ENCODE measurements at regions not wholly inside any gene's neighbourhood (a gene's known extent, or its start where the extent isn't known, plus 50 kb on each side); places are given as distances from the start of the nearest gene placed in this dataset.

DNA sequence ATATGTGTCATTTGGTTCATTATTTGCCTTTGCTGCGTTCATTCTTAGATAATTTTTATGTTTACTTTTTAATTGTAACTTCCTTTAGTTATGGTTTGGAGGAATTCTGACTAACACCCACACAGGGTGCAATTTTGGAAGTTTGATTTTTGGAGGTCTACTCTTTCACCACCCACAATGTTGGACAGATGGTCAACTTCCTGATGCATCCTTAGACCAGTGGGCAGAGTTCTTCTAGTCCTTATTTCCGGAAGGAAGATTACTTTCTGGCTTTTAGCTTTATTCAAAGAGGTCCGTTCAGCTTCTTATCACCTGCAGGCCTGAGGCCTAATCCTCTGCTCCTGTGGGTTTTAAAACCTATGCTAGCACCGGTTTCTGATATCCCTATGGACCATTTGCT, 126.7 kb downstream of the MTX3 start:
- Histone ChIP-seq H3K36me3 (ENCODE audit: control insufficient read depth in 3 of 3, insufficient read depth in 2 of 3, low read depth in 1 of 3, low read length in 3 of 3) (no peaks in the 10 kb centered on the region), H3K9me3 (ENCODE audit: control insufficient read depth in 2 of 2, insufficient read depth in 1 of 2, low read depth in 1 of 2, low read length in 1 of 2) (peaks cover 0 to 3% of the 10 kb centered on the region in 2 donors), H3K4me1 (ENCODE audit: control insufficient read depth in 3 of 3, insufficient read depth in 2 of 3, low read depth in 1 of 3, low read length in 2 of 3) (no peaks in the 10 kb centered on the region), H3K27me3 (ENCODE audit: control insufficient read depth in 3 of 3, insufficient read depth in 3 of 3, low read length in 3 of 3) (peaks cover 0 to 3% (median 0%) of the 10 kb centered on the region in 3 donors), H3K27ac (ENCODE audit: low read depth in 1 of 3, low read length in 2 of 3) (no peak overlapping the region), H3K4me3 (ENCODE audit: low read depth in 1 of 3, low read length in 3 of 3) (no peak overlapping the region)
- DNase-seq (no peak), FAIRE-seq (no peak)
- WGBS, 3 donors = 30 to 47% (median 44%) methylated on average over 4 of the region's 4 CpGs

DNA sequence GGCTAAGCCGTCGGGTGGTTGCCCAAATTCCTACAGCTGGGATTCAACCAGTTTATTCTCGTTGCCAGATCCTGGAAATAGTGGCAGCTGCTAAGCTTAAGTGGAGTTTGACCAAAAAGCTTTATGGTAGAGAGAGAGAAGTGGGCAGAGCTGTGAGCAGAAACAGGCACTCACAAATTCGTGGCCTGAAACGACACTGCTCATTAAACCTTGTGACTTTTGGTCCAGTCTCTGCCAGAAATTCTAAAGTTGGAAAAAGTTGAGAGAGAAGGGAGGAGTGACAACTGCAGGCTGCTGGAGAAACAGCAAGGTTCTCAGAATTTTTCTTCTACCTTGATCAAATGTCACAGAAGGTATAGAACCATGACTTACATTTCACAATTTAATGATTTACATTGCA, 131.5 kb downstream of the MTX3 start:
- H3K36me3 ChIP-seq (ENCODE audit: control insufficient read depth in 3 of 3, insufficient read depth in 2 of 3, low read depth in 1 of 3, low read length in 3 of 3) = no peaks in the 10 kb centered on the region
- DNase-seq = no peak
- WGBS, 3 donors = 32 to 53% (median 45%) methylated on average over 5 of the region's 5 CpGs
- H3K27ac ChIP-seq (ENCODE audit: low read depth in 1 of 3, low read length in 2 of 3) = no peak overlapping the region
- FAIRE-seq = no peak
- H3K9me3 ChIP-seq (ENCODE audit: control insufficient read depth in 2 of 2, insufficient read depth in 1 of 2, low read depth in 1 of 2, low read length in 1 of 2) = no peaks in the 10 kb centered on the region
- peaks cover 0 to 12% (median 0%) of the 10 kb centered on the region in 3 donors for H3K27me3 ChIP-seq (ENCODE audit: control insufficient read depth in 3 of 3, insufficient read depth in 3 of 3, low read length in 3 of 3)
- no peak overlapping the region for H3K4me3 ChIP-seq (ENCODE audit: low read depth in 1 of 3, low read length in 3 of 3)
- H3K4me1 ChIP-seq (ENCODE audit: control insufficient read depth in 3 of 3, insufficient read depth in 2 of 3, low read depth in 1 of 3, low read length in 2 of 3) = no peaks in the 10 kb centered on the region

- Histone ChIP-seq H3K27me3 (ENCODE audit: control insufficient read depth in 3 of 3, insufficient read depth in 3 of 3, low read length in 3 of 3) (peaks cover 0 to 19% (median 0%) of the 10 kb centered on the region in 3 donors), H3K4me1 (ENCODE audit: control insufficient read depth in 3 of 3, insufficient read depth in 2 of 3, low read depth in 1 of 3, low read length in 2 of 3) (no peaks in the 10 kb centered on the region), H3K9me3 (ENCODE audit: control insufficient read depth in 2 of 2, insufficient read depth in 1 of 2, low read depth in 1 of 2, low read length in 1 of 2) (no peaks in the 10 kb centered on the region), H3K27ac (ENCODE audit: low read depth in 1 of 3, low read length in 2 of 3) (no peak overlapping the region), H3K4me3 (ENCODE audit: low read depth in 1 of 3, low read length in 3 of 3) (no peak overlapping the region), H3K36me3 (ENCODE audit: control insufficient read depth in 3 of 3, insufficient read depth in 2 of 3, low read depth in 1 of 3, low read length in 3 of 3) (no peaks in the 10 kb centered on the region)
- DNase-seq (no peak), FAIRE-seq (no peak)
- 77 to 93% (median 91%) methylated on average over 2 of the region's 2 CpGs for WGBS, 3 donors
Observed at GRCh38 chr5:79858410-79858723, 132.7 kb downstream of the MTX3 start.

- no peak overlapping the region for H3K4me3 ChIP-seq (ENCODE audit: low read depth in 1 of 3, low read length in 3 of 3)
- DNase-seq = peak; percentile 59 to 71
- H3K27me3 ChIP-seq (ENCODE audit: control insufficient read depth in 3 of 3, insufficient read depth in 3 of 3, low read length in 3 of 3) = peaks cover 0 to 19% (median 0%) of the 10 kb centered on the region in 3 donors
- no peak overlapping the region for H3K27ac ChIP-seq (ENCODE audit: low read depth in 1 of 3, low read length in 2 of 3)
- no peaks in the 10 kb centered on the region for H3K4me1 ChIP-seq (ENCODE audit: control insufficient read depth in 3 of 3, insufficient read depth in 2 of 3, low read depth in 1 of 3, low read length in 2 of 3)
- H3K36me3 ChIP-seq (ENCODE audit: control insufficient read depth in 3 of 3, insufficient read depth in 2 of 3, low read depth in 1 of 3, low read length in 3 of 3) = no peaks in the 10 kb centered on the region
- no peaks in the 10 kb centered on the region for H3K9me3 ChIP-seq (ENCODE audit: control insufficient read depth in 2 of 2, insufficient read depth in 1 of 2, low read depth in 1 of 2, low read length in 1 of 2)
- FAIRE-seq = no peak
- 39 to 50% (median 47%) methylated on average over 9 of the region's 9 CpGs for WGBS, 3 donors
Observed at GRCh38 chr5:79857714-79858409, 133.2 kb downstream of the MTX3 start.

DNA sequence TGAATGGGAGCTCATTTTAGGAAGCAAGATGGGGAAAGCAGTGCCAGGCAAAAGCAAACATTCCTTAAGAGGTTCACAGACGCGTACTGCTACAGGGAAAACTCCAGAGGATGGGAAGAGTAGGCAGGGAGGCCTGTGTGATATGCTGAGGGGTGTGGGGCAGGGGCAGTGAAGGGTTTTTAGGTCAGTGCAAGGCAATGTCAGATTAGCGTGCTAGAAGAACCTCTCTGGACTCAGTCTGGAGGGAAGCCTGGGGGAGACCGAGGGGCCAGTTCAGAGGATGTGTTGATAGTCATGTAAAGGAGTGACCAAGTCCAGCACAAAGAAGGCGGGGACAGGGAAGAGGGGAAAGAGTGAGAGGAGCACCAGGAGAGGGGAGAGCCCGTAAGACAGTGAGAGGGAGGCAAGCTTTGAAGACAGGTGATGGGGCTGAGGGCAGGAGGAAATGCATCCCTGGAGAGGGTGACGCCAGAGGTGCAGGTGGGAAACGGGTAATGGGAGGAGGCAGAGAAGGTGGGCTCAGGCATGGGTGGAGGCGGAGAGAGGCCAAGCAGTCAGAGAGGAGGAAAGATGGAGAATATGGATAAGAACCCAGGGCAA, 134.5 kb downstream of the MTX3 start:
- no peak overlapping the region for H3K4me3 ChIP-seq (ENCODE audit: low read depth in 1 of 3, low read length in 3 of 3)
- no peak overlapping the region for H3K27ac ChIP-seq (ENCODE audit: low read depth in 1 of 3, low read length in 2 of 3)
- DNase-seq = no peak
- H3K36me3 ChIP-seq (ENCODE audit: control insufficient read depth in 3 of 3, insufficient read depth in 2 of 3, low read depth in 1 of 3, low read length in 3 of 3) = no peaks in the 10 kb centered on the region
- FAIRE-seq = no peak
- 81 to 84% (median 83%) methylated on average over 9 of the region's 9 CpGs for WGBS, 3 donors
- H3K27me3 ChIP-seq (ENCODE audit: control insufficient read depth in 3 of 3, insufficient read depth in 3 of 3, low read length in 3 of 3) = peaks cover 0 to 19% (median 0%) of the 10 kb centered on the region in 3 donors
- no peaks in the 10 kb centered on the region for H3K9me3 ChIP-seq (ENCODE audit: control insufficient read depth in 2 of 2, insufficient read depth in 1 of 2, low read depth in 1 of 2, low read length in 1 of 2)
- no peaks in the 10 kb centered on the region for H3K4me1 ChIP-seq (ENCODE audit: control insufficient read depth in 3 of 3, insufficient read depth in 2 of 3, low read depth in 1 of 3, low read length in 2 of 3)

GRCh38 chr5:79853676-79854418, 137.2 kb downstream of the MTX3 start:
- FAIRE-seq = no peak
- WGBS, 3 donors = 66 to 82% (median 66%) methylated on average over 8 of the region's 8 CpGs
- no peak for DNase-seq
- Histone ChIP-seq H3K27ac (ENCODE audit: low read depth in 1 of 3, low read length in 2 of 3) (no peak overlapping the region), H3K27me3 (ENCODE audit: control insufficient read depth in 3 of 3, insufficient read depth in 3 of 3, low read length in 3 of 3) (peaks cover 0 to 14% (median 0%) of the 10 kb centered on the region in 3 donors), H3K4me1 (ENCODE audit: control insufficient read depth in 3 of 3, insufficient read depth in 2 of 3, low read depth in 1 of 3, low read length in 2 of 3) (no peaks in the 10 kb centered on the region), H3K9me3 (ENCODE audit: control insufficient read depth in 2 of 2, insufficient read depth in 1 of 2, low read depth in 1 of 2, low read length in 1 of 2) (no peaks in the 10 kb centered on the region), H3K36me3 (ENCODE audit: control insufficient read depth in 3 of 3, insufficient read depth in 2 of 3, low read depth in 1 of 3, low read length in 3 of 3) (no peaks in the 10 kb centered on the region), H3K4me3 (ENCODE audit: low read depth in 1 of 3, low read length in 3 of 3) (no peak overlapping the region)

DNA sequence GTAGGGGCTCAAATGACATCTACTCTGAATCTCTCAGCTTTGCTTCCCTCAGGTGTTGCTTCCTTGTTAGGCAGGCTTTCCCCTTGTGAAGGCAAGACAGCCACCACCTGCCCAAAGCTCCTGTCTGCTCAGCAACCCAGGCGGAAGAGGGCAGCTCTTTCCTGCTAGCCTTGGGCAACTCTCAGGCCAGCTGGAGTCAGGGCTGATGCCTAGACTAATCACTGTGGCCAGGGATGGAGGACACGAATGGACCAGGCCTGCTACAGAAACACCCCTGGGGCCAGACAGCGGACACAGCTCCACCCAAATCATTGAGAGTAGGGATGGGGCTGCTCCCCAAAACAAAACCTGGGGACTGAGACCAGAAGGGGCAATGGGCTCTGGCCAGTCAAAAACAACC, 138.0 kb downstream of the MTX3 start:
- peaks cover 0 to 14% (median 0%) of the 10 kb centered on the region in 3 donors for H3K27me3 ChIP-seq (ENCODE audit: control insufficient read depth in 3 of 3, insufficient read depth in 3 of 3, low read length in 3 of 3)
- DNase-seq = no peak
- no peaks in the 10 kb centered on the region for H3K4me1 ChIP-seq (ENCODE audit: control insufficient read depth in 3 of 3, insufficient read depth in 2 of 3, low read depth in 1 of 3, low read length in 2 of 3)
- WGBS, 3 donors = 81 to 93% (median 91%) methylated on average over 3 of the region's 3 CpGs
- FAIRE-seq = no peak
- H3K27ac ChIP-seq (ENCODE audit: low read depth in 1 of 3, low read length in 2 of 3) = no peak overlapping the region
- no peaks in the 10 kb centered on the region for H3K36me3 ChIP-seq (ENCODE audit: control insufficient read depth in 3 of 3, insufficient read depth in 2 of 3, low read depth in 1 of 3, low read length in 3 of 3)
- H3K9me3 ChIP-seq (ENCODE audit: control insufficient read depth in 2 of 2, insufficient read depth in 1 of 2, low read depth in 1 of 2, low read length in 1 of 2) = no peaks in the 10 kb centered on the region
- H3K4me3 ChIP-seq (ENCODE audit: low read depth in 1 of 3, low read length in 3 of 3) = no peak overlapping the region

DNA sequence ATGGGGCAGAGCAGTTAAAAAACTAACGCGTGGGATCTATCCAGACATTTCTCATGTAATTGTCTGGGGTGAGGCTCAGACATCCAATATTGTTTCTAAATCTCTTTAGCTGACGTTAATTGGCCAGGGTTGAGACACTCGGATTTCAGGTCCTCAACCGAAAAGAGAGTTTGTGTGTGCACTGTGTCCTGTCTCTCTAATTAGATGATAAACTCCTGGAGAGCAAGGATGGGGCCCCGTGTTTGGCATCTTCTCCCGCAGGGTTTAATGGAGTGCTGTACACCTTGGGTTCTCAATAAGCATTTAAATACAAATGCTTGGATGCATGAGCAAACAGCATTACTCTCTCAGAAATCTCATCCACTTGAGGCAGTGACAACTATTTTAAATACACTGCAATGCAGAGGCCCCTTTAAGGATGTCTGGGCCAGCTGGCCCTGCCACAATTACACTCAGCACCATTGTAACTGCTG, 139.6 kb downstream of the MTX3 start:
- no peaks in the 10 kb centered on the region for H3K9me3 ChIP-seq (ENCODE audit: control insufficient read depth in 2 of 2, insufficient read depth in 1 of 2, low read depth in 1 of 2, low read length in 1 of 2)
- H3K27me3 ChIP-seq (ENCODE audit: control insufficient read depth in 3 of 3, insufficient read depth in 3 of 3, low read length in 3 of 3) = peaks cover 0 to 14% (median 0%) of the 10 kb centered on the region in 3 donors
- DNase-seq = no peak
- H3K4me1 ChIP-seq (ENCODE audit: control insufficient read depth in 3 of 3, insufficient read depth in 2 of 3, low read depth in 1 of 3, low read length in 2 of 3) = no peaks in the 10 kb centered on the region
- H3K36me3 ChIP-seq (ENCODE audit: control insufficient read depth in 3 of 3, insufficient read depth in 2 of 3, low read depth in 1 of 3, low read length in 3 of 3) = no peaks in the 10 kb centered on the region
- H3K27ac ChIP-seq (ENCODE audit: low read depth in 1 of 3, low read length in 2 of 3) = no peak overlapping the region
- WGBS, 3 donors = 72 to 80% (median 79%) methylated on average over 7 of the region's 7 CpGs
- FAIRE-seq = no peak
- H3K4me3 ChIP-seq (ENCODE audit: low read depth in 1 of 3, low read length in 3 of 3) = no peak overlapping the region

Data from small intestine (tissue), 7 donors.